ENCODE measurements at regions not wholly inside any gene's neighbourhood (a gene's known extent, or its start where the extent isn't known, plus 50 kb on each side); places are given as distances from the start of the nearest gene placed in this dataset.

- H3K9me3 ChIP-seq (ENCODE audit: control insufficient read depth in 2 of 2, insufficient read depth in 1 of 2, low read length in 1 of 2) = no peaks in the 10 kb centered on the region
- no peaks in the 10 kb centered on the region for H3K4me1 ChIP-seq (ENCODE audit: control insufficient read depth in 2 of 2, insufficient read depth in 2 of 2, low read length in 2 of 2)
- no peaks in the 10 kb centered on the region for H3K36me3 ChIP-seq (ENCODE audit: control insufficient read depth in 2 of 2, insufficient read depth in 2 of 2, low read length in 1 of 2)
- no peak overlapping the region for H3K27ac ChIP-seq (ENCODE audit: low read depth in 1 of 2, low read length in 1 of 2)
- DNase-seq (ENCODE audit: low read depth in 6 of 9, low spot score in 9 of 9) = no peak
- no peaks in the 10 kb centered on the region for H3K27me3 ChIP-seq (ENCODE audit: control insufficient read depth in 2 of 2, insufficient read depth in 1 of 2, low read length in 1 of 2)
- no peak overlapping the region for H3K4me3 ChIP-seq (ENCODE audit: low read length in 2 of 2)
- WGBS = 67% methylated on average over 5 of the region's 5 CpGs
These were observed 119.7 kb upstream of the PCDH7 start for GRCh38 chr4:30600246-30601017.

- no peak for DNase-seq (ENCODE audit: low read depth in 6 of 9, low spot score in 9 of 9)
- Histone ChIP-seq H3K9me3 (ENCODE audit: control insufficient read depth in 2 of 2, insufficient read depth in 1 of 2, low read length in 1 of 2) (no peaks in the 10 kb centered on the region), H3K27ac (ENCODE audit: low read depth in 1 of 2, low read length in 1 of 2) (no peak overlapping the region), H3K27me3 (ENCODE audit: control insufficient read depth in 2 of 2, insufficient read depth in 1 of 2, low read length in 1 of 2) (no peaks in the 10 kb centered on the region), H3K36me3 (ENCODE audit: control insufficient read depth in 2 of 2, insufficient read depth in 2 of 2, low read length in 1 of 2) (no peaks in the 10 kb centered on the region), H3K4me1 (ENCODE audit: control insufficient read depth in 2 of 2, insufficient read depth in 2 of 2, low read length in 2 of 2) (no peaks in the 10 kb centered on the region), H3K4me3 (ENCODE audit: low read length in 2 of 2) (no peak overlapping the region)
- WGBS = 90% methylated on average over 3 of the region's 3 CpGs
These were observed 118.9 kb upstream of the PCDH7 start for GRCh38 chr4:30601070-30601865.

- no peak for DNase-seq (ENCODE audit: low read depth in 6 of 9, low spot score in 9 of 9)
- H3K4me1 ChIP-seq (ENCODE audit: control insufficient read depth in 2 of 2, insufficient read depth in 2 of 2, low read length in 2 of 2) = no peaks in the 10 kb centered on the region
- no peak overlapping the region for H3K4me3 ChIP-seq (ENCODE audit: low read length in 2 of 2)
- H3K36me3 ChIP-seq (ENCODE audit: control insufficient read depth in 2 of 2, insufficient read depth in 2 of 2, low read length in 1 of 2) = no peaks in the 10 kb centered on the region
- no peaks in the 10 kb centered on the region for H3K9me3 ChIP-seq (ENCODE audit: control insufficient read depth in 2 of 2, insufficient read depth in 1 of 2, low read length in 1 of 2)
- H3K27ac ChIP-seq (ENCODE audit: low read depth in 1 of 2, low read length in 1 of 2) = no peak overlapping the region
- H3K27me3 ChIP-seq (ENCODE audit: control insufficient read depth in 2 of 2, insufficient read depth in 1 of 2, low read length in 1 of 2) = no peaks in the 10 kb centered on the region
These were observed 114.5 kb upstream of the PCDH7 start for GRCh38 chr4:30605616-30606190.

- Histone ChIP-seq H3K9me3 (ENCODE audit: control insufficient read depth in 2 of 2, insufficient read depth in 1 of 2, low read length in 1 of 2) (no peaks in the 10 kb centered on the region), H3K4me1 (ENCODE audit: control insufficient read depth in 2 of 2, insufficient read depth in 2 of 2, low read length in 2 of 2) (no peaks in the 10 kb centered on the region), H3K36me3 (ENCODE audit: control insufficient read depth in 2 of 2, insufficient read depth in 2 of 2, low read length in 1 of 2) (no peaks in the 10 kb centered on the region), H3K27me3 (ENCODE audit: control insufficient read depth in 2 of 2, insufficient read depth in 1 of 2, low read length in 1 of 2) (no peaks in the 10 kb centered on the region), H3K4me3 (ENCODE audit: low read length in 2 of 2) (no peak overlapping the region), H3K27ac (ENCODE audit: low read depth in 1 of 2, low read length in 1 of 2) (no peak overlapping the region)
- WGBS = 95% methylated on average over 1 of the region's 1 CpG
- DNase-seq (ENCODE audit: low read depth in 6 of 9, low spot score in 9 of 9) = no peak
These were observed 109.8 kb upstream of the PCDH7 start for GRCh38 chr4:30610361-30610760.

GRCh38 chr4:30614771-30615170 is 105.4 kb upstream of the PCDH7 start:
- Histone ChIP-seq H3K27me3 (ENCODE audit: control insufficient read depth in 2 of 2, insufficient read depth in 1 of 2, low read length in 1 of 2) (no peaks in the 10 kb centered on the region), H3K4me1 (ENCODE audit: control insufficient read depth in 2 of 2, insufficient read depth in 2 of 2, low read length in 2 of 2) (no peaks in the 10 kb centered on the region), H3K4me3 (ENCODE audit: low read length in 2 of 2) (no peak overlapping the region), H3K36me3 (ENCODE audit: control insufficient read depth in 2 of 2, insufficient read depth in 2 of 2, low read length in 1 of 2) (no peaks in the 10 kb centered on the region), H3K27ac (ENCODE audit: low read depth in 1 of 2, low read length in 1 of 2) (no peak overlapping the region), H3K9me3 (ENCODE audit: control insufficient read depth in 2 of 2, insufficient read depth in 1 of 2, low read length in 1 of 2) (no peaks in the 10 kb centered on the region)
- DNase-seq (ENCODE audit: low read depth in 6 of 9, low spot score in 9 of 9) = no peak

GRCh38 chr4:30616942-30617646 is 103.1 kb upstream of the PCDH7 start:
- no peak for DNase-seq (ENCODE audit: low read depth in 6 of 9, low spot score in 9 of 9)

GRCh38 chr4:30617836-30618235 is 102.3 kb upstream of the PCDH7 start:
- no peaks in the 10 kb centered on the region for H3K9me3 ChIP-seq (ENCODE audit: control insufficient read depth in 2 of 2, insufficient read depth in 1 of 2, low read length in 1 of 2)
- H3K4me1 ChIP-seq (ENCODE audit: control insufficient read depth in 2 of 2, insufficient read depth in 2 of 2, low read length in 2 of 2) = no peaks in the 10 kb centered on the region
- H3K36me3 ChIP-seq (ENCODE audit: control insufficient read depth in 2 of 2, insufficient read depth in 2 of 2, low read length in 1 of 2) = no peaks in the 10 kb centered on the region
- H3K4me3 ChIP-seq (ENCODE audit: low read length in 2 of 2) = no peak overlapping the region
- WGBS = 84% methylated on average over 2 of the region's 2 CpGs
- H3K27ac ChIP-seq (ENCODE audit: low read depth in 1 of 2, low read length in 1 of 2) = no peak overlapping the region
- DNase-seq (ENCODE audit: low read depth in 6 of 9, low spot score in 9 of 9) = peak in 1 of 9 donors; percentile 2
- H3K27me3 ChIP-seq (ENCODE audit: control insufficient read depth in 2 of 2, insufficient read depth in 1 of 2, low read length in 1 of 2) = no peaks in the 10 kb centered on the region

More at GRCh38 chr4:30616942-30617646, 103.1 kb upstream of the PCDH7 start:
- Histone ChIP-seq H3K27me3 (ENCODE audit: control insufficient read depth in 2 of 2, insufficient read depth in 1 of 2, low read length in 1 of 2) (no peaks in the 10 kb centered on the region), H3K36me3 (ENCODE audit: control insufficient read depth in 2 of 2, insufficient read depth in 2 of 2, low read length in 1 of 2) (no peaks in the 10 kb centered on the region), H3K4me3 (ENCODE audit: low read length in 2 of 2) (no peak overlapping the region), H3K27ac (ENCODE audit: low read depth in 1 of 2, low read length in 1 of 2) (no peak overlapping the region), H3K4me1 (ENCODE audit: control insufficient read depth in 2 of 2, insufficient read depth in 2 of 2, low read length in 2 of 2) (no peaks in the 10 kb centered on the region), H3K9me3 (ENCODE audit: control insufficient read depth in 2 of 2, insufficient read depth in 1 of 2, low read length in 1 of 2) (no peaks in the 10 kb centered on the region)
- WGBS = 93% methylated on average over 2 of the region's 2 CpGs

- Histone ChIP-seq H3K36me3 (ENCODE audit: control insufficient read depth in 2 of 2, insufficient read depth in 2 of 2, low read length in 1 of 2) (no peaks in the 10 kb centered on the region), H3K4me1 (ENCODE audit: control insufficient read depth in 2 of 2, insufficient read depth in 2 of 2, low read length in 2 of 2) (no peaks in the 10 kb centered on the region), H3K4me3 (ENCODE audit: low read length in 2 of 2) (no peak overlapping the region), H3K27me3 (ENCODE audit: control insufficient read depth in 2 of 2, insufficient read depth in 1 of 2, low read length in 1 of 2) (no peaks in the 10 kb centered on the region), H3K27ac (ENCODE audit: low read depth in 1 of 2, low read length in 1 of 2) (no peak overlapping the region), H3K9me3 (ENCODE audit: control insufficient read depth in 2 of 2, insufficient read depth in 1 of 2, low read length in 1 of 2) (no peaks in the 10 kb centered on the region)
- no peak for DNase-seq (ENCODE audit: low read depth in 6 of 9, low spot score in 9 of 9)
- WGBS = 40% methylated on average over 1 of the region's 1 CpG
These were observed 100.5 kb upstream of the PCDH7 start for GRCh38 chr4:30619679-30620078.

- Histone ChIP-seq H3K4me3 (ENCODE audit: low read length in 2 of 2) (no peak overlapping the region), H3K27me3 (ENCODE audit: control insufficient read depth in 2 of 2, insufficient read depth in 1 of 2, low read length in 1 of 2) (no peaks in the 10 kb centered on the region), H3K9me3 (ENCODE audit: control insufficient read depth in 2 of 2, insufficient read depth in 1 of 2, low read length in 1 of 2) (no peaks in the 10 kb centered on the region), H3K27ac (ENCODE audit: low read depth in 1 of 2, low read length in 1 of 2) (no peak overlapping the region), H3K4me1 (ENCODE audit: control insufficient read depth in 2 of 2, insufficient read depth in 2 of 2, low read length in 2 of 2) (no peaks in the 10 kb centered on the region), H3K36me3 (ENCODE audit: control insufficient read depth in 2 of 2, insufficient read depth in 2 of 2, low read length in 1 of 2) (no peaks in the 10 kb centered on the region)
- no peak for DNase-seq (ENCODE audit: low read depth in 6 of 9, low spot score in 9 of 9)
- 79% methylated on average over 1 of the region's 1 CpG for WGBS
These were observed 99.5 kb upstream of the PCDH7 start for GRCh38 chr4:30620711-30621110.
